Heart left ventricle (tissue), 16 donors: ENCODE measurements at regions not wholly inside any gene's neighbourhood (a gene's known extent, or its start where the extent isn't known, plus 50 kb on each side); places are given as distances from the start of the nearest gene placed in this dataset.

Source experiments
- ATAC-seq, 4 donors: fragments of 200-7000 bp; cut with Tn5 transposase; one replicate each; pipeline ENCODE4 v1.9.1; 2020 to 2022; ENCODE audit warnings: moderate library complexity in 4 of 4, mild to moderate bottlenecking in 3 of 4, moderate number of reproducible peaks in 1 of 4
- DNase-seq, 5 donors: peaks; one replicate each; pipeline ENCODE4 v3.0.0-alpha.2; 2020
- H3K27ac ChIP-seq, 12 donors: fragments of 200-600 bp; sonication (generic) in 4 of 12; one replicate each; pipeline versions ENCODE4 v1.5.0 to v1.8.0; 2016 to 2022; ENCODE audit warnings: mild to moderate bottlenecking in 2 of 12
- H3K27me3 ChIP-seq, 9 donors: fragments of 200-600 bp; sonication (generic) in 2 of 9; one replicate each; pipeline versions ENCODE4 v1.5.1 to v1.8.0; 2016 to 2022; ENCODE audit warnings: mild to moderate bottlenecking in 3 of 9
- H3K36me3 ChIP-seq, 9 donors: fragments of 200-600 bp; sonication (generic) in 2 of 9; one replicate each; pipeline versions ENCODE4 v1.5.0 to v1.8.0; 2018 to 2022; ENCODE audit warnings: mild to moderate bottlenecking in 2 of 9
- H3K4me1 ChIP-seq, 12 donors: fragments of 200-600 bp; sonication (generic) in 4 of 12; one replicate each; pipeline versions ENCODE4 v1.5.0 to v1.8.0; 2016 to 2022; ENCODE audit warnings: mild to moderate bottlenecking in 3 of 12
- H3K4me3 ChIP-seq, 12 donors: fragments of 200-600 bp; sonication (generic) in 4 of 12; one replicate each; pipeline versions ENCODE4 v1.5.0 to v1.8.0; 2017 to 2022; ENCODE audit warnings: mild to moderate bottlenecking in 9 of 12, moderate library complexity in 4 of 12
- H3K9me3 ChIP-seq, 12 donors: fragments of 200-600 bp; sonication (generic) in 4 of 12; one replicate each; pipeline versions ENCODE4 v1.5.0 to v1.8.0; 2016 to 2022; ENCODE audit warnings: mild to moderate bottlenecking in 1 of 12
- CTCF ChIP-seq, 12 donors: fragments of 200-600 bp; sonication (generic) in 4 of 12; IDR thresholded peaks; one replicate each; pipeline versions ENCODE4 v1.5.0 to v1.8.0; 2018 to 2022; ENCODE audit warnings: antibody characterized with exemption in 12 of 12, mild to moderate bottlenecking in 5 of 12
- POLR2A ChIP-seq, 2 donors: fragments of 450-650 bp; IDR thresholded peaks; one replicate each; pipeline ENCODE4 v1.6.1; 2017; ENCODE audit warnings: antibody characterized with exemption in 2 of 2, mild to moderate bottlenecking in 2 of 2, moderate library complexity in 2 of 2
- WGBS, 4 donors: extraction: QIAGEN DNeasy Blood & Tissue Kit in 2 of 4; methylation state at CpG; one replicate each; pipeline versions ENCODE4 v1.1.5 to v1.1.7; 2013 to 2018; 5-methylcytosine and 5-hydroxymethylcytosine counted together
- intact Hi-C, 10 donors: fragments of 100-400 bp; cut with DNase I; formaldehyde crosslinking; loops; one replicate each; pipeline versions ENCODE4 v1.11.1 to v1.14.2; 2022
- donor health status: ischemic (EF 13 %, LVEDD 7.1; RV severe dilation, severe dysfunction).
- donor health status: healthy with polysubstance abuse.
- donor health status: DM: no; HTN: yes; CAD: no.
- donor health status: DM: no; HTN: no; CAD: no.
- donor health status: ischemic (EF 25% LVEDD 6.9; RV normal size, moderate dysfunction).
- donor health status: ischemic (EF 25% LVEDD 5.7; RV mildly dilated, moderate dysfunction).
- donor health status: healthy.
- donor health status: DM: yes; HTN: yes; CAD: no.
- donor health status: ischemic (EF 35%, LVEDD 5.7; RV mildly dilated, moderate dysfunction).
- donor health status: nonischemic (EF 11% LVEDD 7.7; RV severe dilation, severe dysfunction).
- donor health status: DM: yes; HTN: yes; CAD: no.
- donor health status: PGD.
- donor health status: ischemic (EF 29% LVEDD 5.4; RV normal size, mild dysfunction).
- donor health status: nonischemic (EF 23%, LVEDD 6.1; RV moderate dilation, normal function).

- TF ChIP-seq CTCF (IDR thresholded peaks at IDR 0.05): no peak
- TF ChIP-seq POLR2A (IDR thresholded peaks at IDR 0.05): no peak
- Histone ChIP-seq H3K36me3 (no peaks in the 10 kb centered on the region), H3K27ac (no peak overlapping the region), H3K4me1 (no peaks in the 10 kb centered on the region), H3K4me3 (no peak overlapping the region), H3K9me3 (no peaks in the 10 kb centered on the region), H3K27me3 (no peaks in the 10 kb centered on the region)
- 43 to 55% (median 50%) methylated on average over 3 of the region's 3 CpGs for WGBS, 4 donors
- intact Hi-C loops: no loop called here
- no peak for ATAC-seq
- no peak for DNase-seq
Observed at GRCh38 chr2:125837128-125837527, 818.8 kb upstream of the GYPC start.

GRCh38 chr2:125837611-125838010, 818.3 kb upstream of the GYPC start:
- H3K27ac ChIP-seq: no peak overlapping the region
- intact Hi-C loops: no loop called here
- WGBS, 4 donors: 57 to 79% (median 77%) methylated on average over 5 of the region's 5 CpGs
- TF ChIP-seq CTCF (IDR thresholded peaks at IDR 0.05) (no peak), POLR2A (IDR thresholded peaks at IDR 0.05) (no peak)
- no peaks in the 10 kb centered on the region for H3K27me3 ChIP-seq
- ATAC-seq (no peak), DNase-seq (no peak)
- H3K4me3 ChIP-seq: no peak overlapping the region
- no peaks in the 10 kb centered on the region for H3K4me1 ChIP-seq
- no peaks in the 10 kb centered on the region for H3K36me3 ChIP-seq
- H3K9me3 ChIP-seq: no peaks in the 10 kb centered on the region

DNA sequence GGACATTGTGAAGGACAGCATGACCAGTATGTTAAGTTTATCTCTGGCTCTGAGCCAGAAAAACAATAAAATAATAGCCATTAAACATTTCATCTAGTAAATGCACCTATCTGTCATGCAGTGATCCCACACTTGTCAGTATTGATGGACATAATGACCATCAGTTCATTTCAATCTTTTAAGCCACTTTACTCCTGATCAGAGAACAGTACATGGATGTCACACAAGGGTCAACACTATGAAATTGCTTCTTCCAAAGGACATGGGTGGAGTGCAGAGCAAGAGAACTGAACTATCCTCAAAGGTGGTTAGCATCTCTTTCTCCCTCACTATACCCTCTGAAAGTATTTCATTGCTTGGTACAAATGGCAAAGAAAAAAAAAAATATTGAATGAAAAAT, 816.0 kb upstream of the GYPC start:
- no peak for DNase-seq
- no peaks in the 10 kb centered on the region for H3K4me1 ChIP-seq
- TF ChIP-seq CTCF (IDR thresholded peaks at IDR 0.05) (no peak), POLR2A (IDR thresholded peaks at IDR 0.05) (no peak)
- intact Hi-C loops: no loop called here
- no peak for ATAC-seq
- H3K36me3 ChIP-seq: no peaks in the 10 kb centered on the region
- H3K9me3 ChIP-seq: no peaks in the 10 kb centered on the region
- H3K4me3 ChIP-seq: no peak overlapping the region
- H3K27me3 ChIP-seq: no peaks in the 10 kb centered on the region
- H3K27ac ChIP-seq: no peak overlapping the region

DNA sequence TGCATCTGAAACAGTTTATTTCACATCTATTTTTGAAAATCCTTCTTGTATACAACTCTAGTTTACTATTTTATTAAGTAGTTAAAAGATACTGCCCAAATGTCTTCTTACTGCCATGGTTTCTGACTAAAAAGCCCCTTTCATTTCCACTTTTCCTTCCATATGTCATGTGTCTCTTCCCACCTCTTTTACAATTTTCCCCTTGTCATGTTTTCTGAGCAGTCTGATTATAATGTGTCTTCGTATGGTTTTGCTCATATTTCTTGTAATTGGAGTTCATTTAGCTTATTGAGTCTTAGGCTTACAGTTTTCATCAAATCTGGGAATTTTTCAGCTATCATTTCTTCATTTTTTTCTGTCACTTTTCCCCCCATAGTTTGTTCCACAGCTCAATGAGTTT, 813.9 kb upstream of the GYPC start:
- no peak overlapping the region for H3K27ac ChIP-seq
- ATAC-seq (no peak), DNase-seq (no peak)
- TF ChIP-seq CTCF (IDR thresholded peaks at IDR 0.05): no peak
- no peak for TF ChIP-seq POLR2A (IDR thresholded peaks at IDR 0.05)
- H3K27me3 ChIP-seq: no peaks in the 10 kb centered on the region
- no peaks in the 10 kb centered on the region for H3K36me3 ChIP-seq
- 51 to 67% (median 54%) methylated on average over 1 of the region's 1 CpG for WGBS, 4 donors
- no peaks in the 10 kb centered on the region for H3K4me1 ChIP-seq
- H3K4me3 ChIP-seq: no peak overlapping the region
- no peaks in the 10 kb centered on the region for H3K9me3 ChIP-seq
- intact Hi-C loops: no loop called here
